H1 (cell line): ENCODE measurements at regions not wholly inside any gene's neighbourhood (a gene's known extent, or its start where the extent isn't known, plus 50 kb on each side); places are given as distances from the start of the nearest gene placed in this dataset.

Experiments
- CTCF ChIA-PET: fragments of 300-600 bp; sonication (Branson Sonifier 250); formaldehyde crosslinking; loops from one replicate; lab custom pipeline; 2021; ENCODE audit not compliant: partially characterized antibody; lab: Charles Lee
- POLR2A ChIA-PET: fragments of 300-600 bp; sonication (Branson Sonifier 250); formaldehyde crosslinking; loops from one replicate; lab custom pipeline; 2021; ENCODE audit warnings: inconsistent platforms; ENCODE audit not compliant: partially characterized antibody; lab: Charles Lee
- DNase-seq, 2 experiments: peaks; one replicate each; pipeline versions ENCODE4 v3.0.0 to v3.0.0-alpha.2; 2010 to 2022; ENCODE audit warnings: low spot score in 2 of 2, low read depth in 1 of 2, mixed read lengths in 1 of 2
- FAIRE-seq: peaks from 2 replicates; lab custom pipeline; 2011; peaks lifted over from hg19 to GRCh38; lab: Jason Lieb, UNC
- H2AFZ ChIP-seq: 2 replicates; pipeline ENCODE4 v1.8.1; 2012; ENCODE audit warnings: low read length, inconsistent platforms
- H2AK5ac ChIP-seq: 2 replicates; pipeline ENCODE4 v1.6.1; 2013; ENCODE audit warnings: low read depth, low read length
- H2BK120ac ChIP-seq: replicated peaks from 2 replicates; pipeline ENCODE3; 2013; ENCODE audit warnings: low read depth, low read length, inconsistent platforms
- H2BK12ac ChIP-seq: 2 replicates; pipeline ENCODE4 v1.6.1; 2013; ENCODE audit warnings: low read depth, low read length
- H2BK15ac ChIP-seq: 2 replicates; pipeline ENCODE4 v1.6.1; 2013; ENCODE audit warnings: low read length
- H2BK20ac ChIP-seq: 2 replicates; pipeline ENCODE4 v1.6.1; 2013; ENCODE audit warnings: low read length
- H2BK5ac ChIP-seq: 2 replicates; pipeline ENCODE4 v1.6.1; 2013; ENCODE audit warnings: low read depth, low read length
- H3K14ac ChIP-seq: 2 replicates; pipeline ENCODE4 v1.6.1; 2013; ENCODE audit warnings: inconsistent platforms; ENCODE audit not compliant: insufficient read length
- H3K18ac ChIP-seq: 2 replicates; pipeline ENCODE4 v1.6.1; 2013; ENCODE audit warnings: low read length; ENCODE audit errors: extremely low read depth
- H3K23ac ChIP-seq: 2 replicates; pipeline ENCODE4 v1.6.1; 2013; ENCODE audit warnings: inconsistent platforms; ENCODE audit not compliant: insufficient read length
- H3K23me2 ChIP-seq: 2 replicates; pipeline ENCODE4 v1.6.1; 2013; ENCODE audit warnings: low read depth, low read length
- H3K27ac ChIP-seq: 2 replicates; pipeline ENCODE4 v1.6.1; 2011; ENCODE audit warnings: low read depth, low read length, inconsistent platforms
- H3K27me3 ChIP-seq, 4 experiments: replicated peaks in 1 of 4; 1 replicate in 1 of 4; 2 replicates in 3 of 4; pipeline versions ENCODE4 v1.6.1 to v1.8.1; 2011 to 2013; ENCODE audit warnings: low read length in 3 of 4, mild to moderate bottlenecking in 3 of 4, inconsistent platforms in 2 of 4, mixed read lengths in 2 of 4, moderate library complexity in 1 of 4; ENCODE audit not compliant: control insufficient read depth in 3 of 4, insufficient read depth in 3 of 4; ENCODE audit errors: extremely low read depth in 1 of 4
- H3K36me3 ChIP-seq, 4 experiments: 2 replicates each; pipeline versions ENCODE4 v1.6.1 to v1.8.1; 2011 to 2013; ENCODE audit warnings: mild to moderate bottlenecking in 4 of 4, low read length in 3 of 4, moderate library complexity in 2 of 4, control low read depth in 1 of 4, inconsistent platforms in 1 of 4; ENCODE audit not compliant: insufficient read depth in 4 of 4, control insufficient read depth in 2 of 4
- H3K4ac ChIP-seq: replicated peaks from 2 replicates; pipeline ENCODE3; 2013; ENCODE audit warnings: low read length, low read depth, mixed read lengths, inconsistent platforms; ENCODE audit not compliant: insufficient read length
- H3K4me1 ChIP-seq, 4 experiments: replicated peaks in 1 of 4; 1 replicate in 1 of 4; 2 replicates in 3 of 4; pipeline versions ENCODE4 v1.6.1 to v1.8.1; 2011 to 2013; ENCODE audit warnings: low read length in 3 of 4, inconsistent platforms in 2 of 4, mixed read lengths in 1 of 4; ENCODE audit not compliant: insufficient read depth in 4 of 4, control insufficient read depth in 3 of 4
- H3K4me2 ChIP-seq, 2 experiments: 2 replicates each; pipeline versions ENCODE4 v1.6.1 to v1.8.1; 2011 to 2013; ENCODE audit warnings: low read depth in 2 of 2, low read length in 2 of 2, control low read depth in 1 of 2, inconsistent platforms in 1 of 2, mild to moderate bottlenecking in 1 of 2; ENCODE audit not compliant: insufficient read depth in 1 of 2
- H3K4me3 ChIP-seq, 4 experiments: fragments of 200-600, 300-600 bp in 1 of 4; sonication (generic), shearing (Covaris generic), sonication (Bioruptor Twin) in 1 of 4; 2 replicates each; pipeline versions ENCODE4 v1.5.1 to v1.8.1; 2011 to 2016; ENCODE audit warnings: low read length in 4 of 4, low read depth in 3 of 4, control low read depth in 2 of 4, inconsistent platforms in 2 of 4, mild to moderate bottlenecking in 2 of 4, mixed read lengths in 1 of 4, moderate library complexity in 1 of 4; ENCODE audit not compliant: insufficient read depth in 2 of 4; ENCODE audit errors: extremely low read depth in 1 of 4
- H3K56ac ChIP-seq: replicated peaks from 2 replicates; pipeline ENCODE3; 2013; ENCODE audit warnings: low read depth, mild to moderate bottlenecking, mixed read lengths, low read length, inconsistent platforms; ENCODE audit not compliant: insufficient read length
- H3K79me1 ChIP-seq: 2 replicates; pipeline ENCODE4 v1.6.1; 2013; ENCODE audit warnings: low read depth, low read length, control low read depth
- H3K79me2 ChIP-seq, 2 experiments: 2 replicates each; pipeline versions ENCODE4 v1.6.1 to v1.8.1; 2012 to 2013; ENCODE audit warnings: low read length in 2 of 2, mild to moderate bottlenecking in 2 of 2, inconsistent platforms in 1 of 2; ENCODE audit not compliant: insufficient read depth in 2 of 2, control insufficient read depth in 1 of 2
- H3K9ac ChIP-seq, 4 experiments: replicated peaks in 1 of 4; 1 replicate in 1 of 4; 2 replicates in 3 of 4; pipeline versions ENCODE4 v1.6.1 to v1.8.1; 2011 to 2013; ENCODE audit warnings: low read depth in 3 of 4, low read length in 3 of 4, control low read depth in 2 of 4, mild to moderate bottlenecking in 2 of 4, moderate library complexity in 2 of 4, inconsistent platforms in 1 of 4; ENCODE audit errors: extremely low read depth in 1 of 4
- H3K9me3 ChIP-seq, 2 experiments: 2 replicates each; pipeline versions ENCODE4 v1.6.1 to v1.8.1; 2012 to 2013; ENCODE audit warnings: mild to moderate bottlenecking in 2 of 2, moderate library complexity in 2 of 2, control low read depth in 1 of 2, inconsistent platforms in 1 of 2, low read depth in 1 of 2, low read length in 1 of 2, mixed read lengths in 1 of 2; ENCODE audit not compliant: insufficient read depth in 2 of 2
- H4K20me1 ChIP-seq, 2 experiments: replicated peaks in 1 of 2; 2 replicates each; pipeline versions ENCODE3 to v1.8.1; 2011 to 2013; ENCODE audit warnings: inconsistent platforms in 2 of 2, low read length in 2 of 2, mild to moderate bottlenecking in 1 of 2; ENCODE audit not compliant: insufficient read depth in 2 of 2, control insufficient read depth in 1 of 2
- H4K5ac ChIP-seq: 2 replicates; pipeline ENCODE4 v1.6.1; 2013; ENCODE audit warnings: low read length, low read depth, mixed read lengths, inconsistent platforms; ENCODE audit not compliant: insufficient read length
- H4K8ac ChIP-seq: 2 replicates; pipeline ENCODE4 v1.8.0; 2013; ENCODE audit warnings: mild to moderate bottlenecking, moderate library complexity, low read length, inconsistent platforms; ENCODE audit not compliant: insufficient read depth; ENCODE audit errors: extremely low read depth
- H4K91ac ChIP-seq: replicated peaks from 2 replicates; pipeline ENCODE3; 2013; ENCODE audit warnings: low read length, mixed read lengths, inconsistent platforms; ENCODE audit not compliant: insufficient read length
- HDAC2 ChIP-seq, 2 experiments: fragments of 300-600 bp in 1 of 2; sonication (generic) in 1 of 2; IDR thresholded peaks; 2 replicates each; pipeline ENCODE4 v1.6.1; 2011 to 2012; ENCODE audit warnings: low read depth in 2 of 2, low read length in 2 of 2, mild to moderate bottlenecking in 2 of 2, moderate library complexity in 2 of 2, borderline replicate concordance in 1 of 2, inconsistent platforms in 1 of 2
- HDAC6 ChIP-seq: IDR thresholded peaks from one replicate; pipeline ENCODE4 v1.7.1; 2012; ENCODE audit warnings: low read depth, mild to moderate bottlenecking, inconsistent platforms, low read length, moderate library complexity

GRCh38 chr9:86655147-86655546 lies 292.2 kb downstream of the GAS1 start:
- Histone ChIP-seq H4K8ac (no peak overlapping the region), H2AK5ac (no peak overlapping the region), H3K9ac (no peak overlapping the region), H3K18ac (no peak overlapping the region), H4K5ac (no peak overlapping the region), H3K23ac (no peak overlapping the region), H3K4me3 (no peak overlapping the region), H3K9me3 (no peaks in the 10 kb centered on the region), H3K23me2 (no peaks in the 10 kb centered on the region), H2BK5ac (no peak overlapping the region), H2BK120ac (no peak overlapping the region), H2BK15ac (no peak overlapping the region), H3K4me1 (no peaks in the 10 kb centered on the region), H3K4me2 (no peak overlapping the region), H3K27ac (no peak overlapping the region), H3K79me1 (no peaks in the 10 kb centered on the region), H3K27me3 (no peaks in the 10 kb centered on the region), H2BK20ac (no peak overlapping the region), H3K56ac (no peak overlapping the region), H2AFZ (no peak overlapping the region), H3K14ac (no peak overlapping the region), H4K20me1 (no peaks in the 10 kb centered on the region), H2BK12ac (no peak overlapping the region), H4K91ac (no peak overlapping the region), H3K36me3 (no peaks in the 10 kb centered on the region), H3K4ac (no peak overlapping the region), H3K79me2 (no peaks in the 10 kb centered on the region)
- ChIA-PET POLR2A (no interaction called here), CTCF (interaction anchor here (0.7 to 1.3 kb wide), 2 partner anchors 14 to 17 kb away, joined by 3 to 4 read pairs; no protein-coding TSS in a partner anchor)
- no peak for DNase-seq
- TF ChIP-seq HDAC2 (IDR thresholded peaks at IDR 0.05; ENCODE audit: borderline replicate concordance in 1 of 2, low read depth in 2 of 2, low read length in 2 of 2) (no peak), HDAC6 (no peak)
- no peak for FAIRE-seq
